KOPT-K1 (cell line): ENCODE measurements at regions not wholly inside any gene's neighbourhood (a gene's known extent, or its start where the extent isn't known, plus 50 kb on each side); places are given as distances from the start of the nearest gene placed in this dataset.
"Not testable (repeated sequence)": the region's sequence is repeated elsewhere in the genome, so short reads cannot be mapped to it uniquely, and the experiment has no call there.

Experiments used
- H3K27ac ChIP-seq: fragments of 200-600 bp; sonication (generic); 2 replicates; pipeline ENCODE4 v1.5.1; 2016; ENCODE audit warnings: antibody characterized with exemption, mild to moderate bottlenecking, low read depth, low read length; ENCODE audit not compliant: poor library complexity, severe bottlenecking
- H3K36me3 ChIP-seq: fragments of 200-600 bp; sonication (generic); 2 replicates; pipeline ENCODE4 v1.5.1; 2017; ENCODE audit warnings: antibody characterized with exemption, mild to moderate bottlenecking, low read length, moderate library complexity; ENCODE audit not compliant: insufficient read depth
- H3K9me3 ChIP-seq: fragments of 200-600 bp; sonication (generic); 2 replicates; pipeline ENCODE4 v1.5.1; 2017; ENCODE audit warnings: antibody characterized with exemption, low read length, mild to moderate bottlenecking; ENCODE audit not compliant: insufficient read depth, poor library complexity, severe bottlenecking

DNA sequence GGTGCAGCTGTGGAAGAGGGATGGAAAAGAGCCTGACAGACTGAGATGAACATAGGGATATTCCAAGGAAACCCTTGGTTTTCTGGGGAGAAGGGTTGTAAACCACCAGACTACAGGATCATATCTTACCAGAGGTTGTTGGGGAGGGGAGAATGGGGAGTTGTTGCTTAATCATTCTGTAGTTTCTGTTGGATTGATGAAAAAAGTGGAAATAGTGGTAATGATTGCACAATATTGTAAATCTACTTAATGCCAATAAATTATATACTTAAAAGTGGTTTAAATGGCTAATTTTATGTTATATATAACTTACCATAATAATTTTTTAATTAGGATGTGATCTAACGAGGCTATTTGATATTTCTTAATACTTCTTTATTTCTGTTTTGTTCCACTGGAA, 800.9 kb downstream of the BCL11A start:
- no peaks in the 10 kb centered on the region for H3K9me3 ChIP-seq
- no peaks in the 10 kb centered on the region for H3K36me3 ChIP-seq
- no peak overlapping the region for H3K27ac ChIP-seq

DNA sequence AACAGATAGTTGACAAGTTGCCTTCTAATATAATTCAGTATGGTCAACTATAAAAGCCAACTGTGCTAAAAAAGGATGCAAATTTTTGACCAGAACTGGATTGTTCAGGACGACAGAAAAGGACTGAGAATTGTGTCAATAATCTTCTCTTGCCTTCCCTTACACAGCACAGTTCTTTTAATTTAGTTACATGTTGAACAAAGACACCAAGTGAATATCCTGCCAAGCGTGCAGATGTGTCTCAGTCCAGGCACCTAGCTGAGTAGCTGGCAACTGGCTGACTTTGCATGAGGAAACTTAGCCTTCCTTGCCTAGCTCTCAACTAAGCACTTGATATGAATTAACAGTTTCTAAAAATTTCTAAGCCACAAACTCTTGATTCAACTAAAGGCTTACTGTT, 801.4 kb downstream of the BCL11A start:
- Histone ChIP-seq H3K36me3 (no peaks in the 10 kb centered on the region), H3K9me3 (no peaks in the 10 kb centered on the region), H3K27ac (no peak overlapping the region)

DNA sequence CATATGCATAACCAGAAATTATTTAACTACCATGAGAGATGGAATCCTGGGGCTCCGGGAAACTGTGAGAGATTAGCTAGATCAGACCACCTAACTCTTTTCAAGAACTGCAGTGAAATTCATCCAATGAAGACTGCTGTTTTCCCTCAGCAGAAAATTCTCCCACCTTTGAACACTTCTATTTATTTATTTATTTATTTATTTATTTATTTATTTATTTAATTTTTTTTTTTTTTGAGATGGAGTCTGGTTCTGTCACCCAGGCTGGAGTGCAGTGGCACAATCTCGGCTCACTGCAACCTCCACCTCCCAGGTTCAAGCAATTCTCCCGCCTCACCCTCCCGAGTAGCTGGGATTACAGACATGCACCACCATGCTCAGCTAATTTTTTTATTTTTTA, 802.2 kb downstream of the BCL11A start:
- not testable (repeated sequence) for H3K9me3 ChIP-seq, H3K36me3 ChIP-seq, H3K27ac ChIP-seq

DNA sequence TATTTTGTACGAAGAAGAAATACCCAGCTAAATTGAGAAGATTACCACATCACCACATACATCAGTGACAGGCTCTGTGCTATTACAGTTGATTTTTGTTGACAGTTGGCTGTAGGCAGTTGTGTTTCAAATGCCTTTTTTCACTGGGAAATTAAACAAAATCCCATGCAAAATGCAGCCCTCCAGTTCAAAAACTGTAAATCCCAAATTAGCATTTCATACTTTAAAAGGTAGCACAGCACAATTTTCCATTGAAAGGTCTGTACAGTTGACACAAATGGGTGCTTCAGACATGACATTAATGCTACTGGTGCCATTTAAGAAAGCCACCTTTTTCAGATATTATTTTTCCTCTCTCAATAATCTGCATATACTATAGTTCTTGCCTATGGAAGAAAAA, 807.2 kb downstream of the BCL11A start:
- H3K36me3 ChIP-seq: no peaks in the 10 kb centered on the region

DNA sequence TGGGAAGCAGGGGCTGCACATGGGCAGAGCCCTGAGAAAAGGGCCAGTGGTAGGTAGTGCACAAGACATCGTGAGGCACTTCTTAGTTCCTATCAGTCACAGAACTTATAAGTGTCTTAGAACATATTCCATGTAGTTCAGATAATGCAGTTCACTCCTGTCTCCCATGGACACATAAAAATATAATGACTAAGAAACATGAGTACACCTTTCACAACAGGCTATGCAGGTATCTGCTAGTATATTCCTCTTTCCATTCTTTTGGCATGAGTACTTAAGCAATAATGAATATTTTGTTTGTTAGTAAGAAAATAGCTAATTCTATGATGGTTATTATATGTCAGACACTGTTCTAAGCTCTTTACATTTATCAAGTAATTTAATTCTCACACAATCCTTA, 808.4 kb downstream of the BCL11A start:
- Histone ChIP-seq H3K36me3 (no peaks in the 10 kb centered on the region), H3K27ac (no peak overlapping the region), H3K9me3 (no peaks in the 10 kb centered on the region)

More for the DNA sequence above, 807.2 kb downstream of the BCL11A start:
- no peak overlapping the region for H3K27ac ChIP-seq
- H3K9me3 ChIP-seq: no peaks in the 10 kb centered on the region

DNA sequence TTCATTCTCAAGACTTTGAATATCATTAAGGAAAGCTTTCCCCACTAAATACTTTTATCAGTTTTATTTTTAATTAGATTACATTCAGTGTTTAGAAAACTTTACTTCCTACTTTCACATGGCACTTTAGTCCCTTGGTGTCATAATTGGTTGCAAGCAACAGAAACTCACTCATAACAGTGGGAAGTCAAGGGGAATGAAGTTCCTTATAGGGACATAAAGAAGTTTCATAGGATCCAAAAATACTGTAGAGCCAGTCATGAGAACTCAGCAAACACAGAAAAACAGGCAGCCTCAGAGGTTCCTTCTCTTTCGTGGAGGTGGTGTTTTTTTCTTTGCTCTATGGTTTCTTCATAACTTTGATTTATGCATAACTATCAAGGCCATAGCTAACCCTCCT, 809.0 kb downstream of the BCL11A start:
- Histone ChIP-seq H3K36me3 (no peaks in the 10 kb centered on the region), H3K9me3 (no peaks in the 10 kb centered on the region), H3K27ac (no peak overlapping the region)

DNA sequence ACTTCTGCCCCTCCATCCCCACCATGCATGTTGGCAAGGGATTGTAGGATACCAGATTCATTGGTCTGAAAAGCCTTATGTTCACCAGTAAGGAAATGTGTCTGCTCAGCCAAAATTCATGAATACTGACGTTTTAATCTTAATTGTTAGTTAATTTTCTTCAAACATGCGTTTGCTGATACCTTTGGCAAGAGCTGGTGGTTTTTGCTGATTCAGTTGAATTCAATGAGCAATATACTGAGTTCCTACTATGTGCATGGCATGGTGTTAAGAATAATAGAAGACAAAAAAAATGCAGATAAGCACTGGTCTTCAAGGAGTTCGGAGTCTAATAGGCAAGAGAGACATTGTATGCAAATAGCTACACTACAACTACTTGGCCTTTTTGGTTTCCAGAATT, 811.6 kb downstream of the BCL11A start:
- no peak overlapping the region for H3K27ac ChIP-seq
- H3K36me3 ChIP-seq: no peaks in the 10 kb centered on the region
- no peaks in the 10 kb centered on the region for H3K9me3 ChIP-seq

DNA sequence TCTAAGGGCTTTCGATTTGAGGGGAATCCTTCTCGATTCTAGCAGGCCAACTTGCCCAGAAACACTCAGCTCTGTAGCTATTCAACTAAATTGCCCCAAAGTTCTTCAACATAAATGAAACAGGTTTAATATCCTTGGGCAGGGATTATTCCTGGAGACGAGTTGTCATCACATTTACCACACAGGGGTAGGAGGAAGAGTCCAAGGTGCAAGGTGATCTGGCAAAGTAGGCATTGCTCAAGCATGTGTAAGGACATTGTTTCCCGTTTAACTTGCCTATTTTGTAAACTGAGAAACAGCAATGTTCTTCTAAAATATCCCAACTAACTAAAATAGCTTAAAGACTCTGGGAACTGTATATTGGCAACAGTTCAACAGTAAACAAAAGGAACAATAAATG, 814.3 kb downstream of the BCL11A start:
- Histone ChIP-seq H3K27ac (no peak overlapping the region), H3K36me3 (no peaks in the 10 kb centered on the region), H3K9me3 (no peaks in the 10 kb centered on the region)

DNA sequence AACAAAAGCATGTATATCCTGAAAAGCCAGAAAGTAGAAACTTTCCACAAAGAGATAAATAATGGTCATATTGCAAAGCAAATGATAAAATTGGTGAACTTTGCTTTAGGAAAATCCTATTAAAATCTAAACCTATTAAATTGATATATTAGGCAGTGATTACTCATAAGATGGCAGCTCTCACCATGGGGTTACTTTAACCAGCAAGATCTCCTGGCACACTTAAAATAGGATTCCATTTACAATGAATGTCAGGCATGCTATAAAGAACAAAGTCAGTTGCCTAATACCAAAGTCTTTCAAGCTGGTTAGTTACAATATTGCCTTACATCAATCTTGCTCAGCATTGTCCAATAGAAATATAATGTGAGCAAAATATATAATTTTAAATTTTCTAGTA, 816.2 kb downstream of the BCL11A start:
- Histone ChIP-seq H3K9me3 (no peaks in the 10 kb centered on the region), H3K27ac (no peak overlapping the region), H3K36me3 (no peaks in the 10 kb centered on the region)

DNA sequence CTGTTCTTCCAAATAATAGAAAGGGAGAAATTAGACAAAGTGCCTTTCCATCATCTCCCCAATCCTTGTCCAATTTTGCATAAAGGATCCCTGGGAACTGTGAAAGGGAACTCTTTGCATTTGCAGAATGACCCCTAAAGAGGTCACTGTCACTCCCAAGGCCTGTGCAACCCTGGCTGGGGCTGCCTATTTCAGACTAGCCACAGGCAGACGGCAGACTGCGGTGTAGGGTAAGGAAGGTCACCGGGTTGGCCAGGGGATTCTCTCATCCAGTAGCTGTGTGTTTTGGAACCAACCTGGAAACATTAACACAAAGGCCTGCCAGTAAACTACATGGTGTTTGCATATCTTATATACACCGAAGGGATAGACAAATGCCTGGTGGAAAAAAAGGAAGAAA, 818.7 kb downstream of the BCL11A start:
- no peak overlapping the region for H3K27ac ChIP-seq
- H3K9me3 ChIP-seq: no peaks in the 10 kb centered on the region
- no peaks in the 10 kb centered on the region for H3K36me3 ChIP-seq

DNA sequence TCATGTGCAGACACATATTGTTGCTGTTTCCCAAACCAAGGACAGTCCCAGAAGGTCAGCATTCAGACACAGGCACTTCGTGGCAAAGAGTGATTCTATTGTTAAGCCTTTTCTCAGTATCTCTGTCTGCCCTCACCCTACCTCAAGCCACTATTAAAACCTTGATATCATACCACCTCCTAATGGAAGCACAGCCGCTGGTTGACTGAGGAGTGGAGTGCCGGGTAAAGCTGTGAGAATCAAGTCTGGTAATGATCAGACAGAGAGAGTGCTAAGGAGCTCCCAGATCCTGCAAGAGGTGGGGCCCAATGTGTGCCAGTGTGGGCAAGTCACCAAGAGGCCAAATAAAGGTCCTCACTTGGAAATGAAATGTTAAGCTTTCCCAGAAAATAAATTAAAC, 819.5 kb downstream of the BCL11A start:
- no peaks in the 10 kb centered on the region for H3K9me3 ChIP-seq
- no peaks in the 10 kb centered on the region for H3K36me3 ChIP-seq
- no peak overlapping the region for H3K27ac ChIP-seq

DNA sequence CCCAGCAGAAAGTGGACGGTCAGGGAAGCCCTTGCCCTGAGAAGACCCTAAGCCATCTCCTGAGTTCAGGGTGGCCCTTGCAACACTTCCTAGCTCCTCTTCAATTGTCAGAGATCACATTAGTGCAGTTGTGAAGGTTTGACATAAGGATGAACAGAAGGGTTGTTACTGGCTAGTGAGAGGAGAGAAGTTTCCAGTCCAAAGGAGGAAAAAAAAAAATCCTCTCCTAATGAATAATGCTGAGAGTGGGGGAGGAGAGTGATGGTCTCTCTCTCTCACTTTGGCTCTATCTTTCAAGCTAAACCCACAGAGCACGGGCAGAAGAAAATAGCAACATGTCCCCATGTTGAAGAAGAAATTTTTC, 819.9 kb downstream of the BCL11A start:
- Histone ChIP-seq H3K27ac (no peak overlapping the region), H3K36me3 (no peaks in the 10 kb centered on the region), H3K9me3 (no peaks in the 10 kb centered on the region)

DNA sequence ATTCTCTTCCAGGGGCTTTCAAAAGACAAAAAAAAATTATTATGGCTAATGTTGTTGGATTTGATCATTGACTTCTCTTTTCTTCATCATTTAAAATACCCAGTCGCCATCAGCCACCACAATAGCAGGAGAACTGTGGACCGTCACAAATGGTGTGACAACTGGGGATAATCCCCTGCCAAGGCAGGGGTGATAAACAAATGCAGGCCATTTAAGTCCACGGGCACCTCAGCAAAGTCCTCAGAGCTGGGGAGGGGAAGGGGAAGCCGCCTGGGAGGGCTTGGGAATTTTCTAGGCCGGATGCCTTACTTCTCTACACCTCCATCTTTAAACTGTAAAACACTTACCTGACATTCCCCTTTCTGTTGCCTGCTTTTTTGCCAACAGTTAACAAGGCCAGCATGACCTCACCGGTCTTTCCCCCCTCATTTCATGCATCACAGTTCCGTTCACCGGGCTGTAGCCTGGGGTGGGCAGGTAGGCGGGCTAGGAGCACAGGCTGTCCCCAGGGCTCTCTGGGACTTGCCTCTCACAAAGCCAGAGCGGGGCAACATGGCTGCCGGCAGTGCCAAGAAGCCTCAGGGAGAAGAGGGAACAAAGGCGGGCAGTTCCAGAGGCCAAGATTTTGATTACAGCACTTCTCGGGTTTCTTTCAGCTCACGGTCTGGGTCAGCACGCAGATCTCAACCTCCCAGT, 820.4 kb downstream of the BCL11A start:
- Histone ChIP-seq H3K36me3 (no peaks in the 10 kb centered on the region), H3K27ac (no peak overlapping the region), H3K9me3 (no peaks in the 10 kb centered on the region)

DNA sequence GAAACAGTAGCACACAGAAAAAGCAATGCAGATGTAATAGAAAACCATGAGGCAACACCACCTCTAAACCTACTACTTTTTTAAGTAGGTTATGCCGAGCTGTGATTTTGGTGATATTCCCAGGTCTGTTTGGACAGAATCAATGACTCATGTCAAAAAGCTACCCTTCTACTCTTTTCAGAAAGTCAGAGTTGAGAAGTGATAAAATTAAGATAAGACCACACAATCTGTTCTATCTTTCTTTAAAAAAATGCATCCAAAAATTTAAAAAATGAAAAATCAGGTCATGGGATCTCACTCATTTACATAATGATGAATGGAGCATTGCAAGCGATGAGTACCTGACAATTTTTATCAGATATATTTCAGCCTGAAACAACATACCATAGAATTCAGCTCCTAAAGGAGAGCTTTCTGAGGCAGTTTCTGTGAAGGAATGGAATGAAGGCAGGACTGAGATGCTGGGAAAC, 826.3 kb downstream of the BCL11A start:
- Histone ChIP-seq H3K36me3 (no peaks in the 10 kb centered on the region), H3K27ac (no peak overlapping the region), H3K9me3 (no peaks in the 10 kb centered on the region)

DNA sequence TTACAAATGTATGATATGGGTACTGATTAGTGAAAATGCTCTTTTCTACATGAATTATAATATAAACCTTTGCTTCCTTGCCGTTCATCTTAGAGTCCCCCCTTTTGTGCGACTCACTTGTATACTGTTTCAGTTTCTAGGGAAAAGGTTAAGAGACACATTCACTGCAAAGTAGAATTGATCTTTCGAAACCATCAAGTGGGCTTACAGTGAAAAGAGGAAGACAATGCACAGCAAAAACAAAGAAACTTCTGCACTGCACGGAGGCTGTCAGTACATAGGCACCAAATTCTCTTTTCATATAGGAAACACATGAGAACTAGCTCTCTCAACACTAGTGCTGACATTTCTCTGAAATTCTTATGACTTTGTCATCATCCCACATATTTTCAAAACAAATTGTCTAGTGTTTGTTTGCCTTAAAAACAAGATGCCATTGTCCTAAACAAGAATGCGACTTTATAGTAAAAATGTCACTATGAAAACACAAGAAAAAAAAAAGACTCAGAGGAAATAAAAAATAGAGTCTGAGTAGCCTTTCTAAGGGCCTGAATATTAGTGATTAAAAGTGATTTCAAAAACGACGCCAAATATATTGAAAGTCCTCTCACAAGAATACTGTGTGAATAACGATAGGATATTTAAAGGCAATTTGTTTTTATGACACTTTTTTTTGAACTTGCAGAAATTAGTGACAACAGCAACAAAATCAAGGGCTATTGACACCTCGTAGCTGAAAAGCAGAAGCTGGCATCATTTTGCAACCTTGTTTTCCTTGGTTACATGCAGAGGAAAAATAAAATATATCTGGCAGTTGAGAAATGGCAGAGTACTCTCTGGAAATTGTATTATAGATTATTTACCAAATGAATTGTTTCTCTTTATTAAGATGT, 827.0 kb downstream of the BCL11A start:
- Histone ChIP-seq H3K9me3 (no peaks in the 10 kb centered on the region), H3K36me3 (no peaks in the 10 kb centered on the region), H3K27ac (no peak overlapping the region)

DNA sequence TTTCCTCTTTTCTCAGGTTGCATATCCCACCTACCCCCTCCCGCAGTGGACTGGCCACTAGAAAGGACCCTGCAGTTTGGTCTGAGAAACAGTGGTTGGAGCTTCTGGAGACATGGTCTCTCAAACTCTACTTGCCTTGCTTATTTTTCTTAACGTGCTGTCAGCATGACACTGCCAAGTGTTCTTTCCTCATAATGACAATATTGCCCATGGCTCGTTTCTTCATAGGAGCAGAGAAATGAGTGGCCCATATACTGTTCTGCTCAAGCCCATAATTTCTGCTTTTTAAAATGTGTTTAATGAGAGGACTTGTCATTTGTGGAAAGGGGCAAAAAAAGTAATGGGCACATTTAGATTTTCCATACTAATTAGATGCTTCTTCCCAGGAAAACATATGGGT, 828.7 kb downstream of the BCL11A start:
- Histone ChIP-seq H3K36me3 (no peaks in the 10 kb centered on the region), H3K27ac (no peak overlapping the region), H3K9me3 (no peaks in the 10 kb centered on the region)
